ENCODE measurements at regions not wholly inside any gene's neighbourhood (a gene's known extent, or its start where the extent isn't known, plus 50 kb on each side); places are given as distances from the start of the nearest gene placed in this dataset.
A peak's percentile ranks its signal among the peaks of the same experiment; 100 is the strongest.
"Not testable (repeated sequence)": the region's sequence is repeated elsewhere in the genome, so short reads cannot be mapped to it uniquely, and the experiment has no call there.

- DNase-seq, result not testable (repeated sequence)
Observed at GRCh38 chr15:44848859-44849258, 107.6 kb upstream of the TERB2 start.

GRCh38 chr15:44849701-44850403 lies 106.6 kb upstream of the TERB2 start:
- not testable (repeated sequence) for DNase-seq

- peak in 19 of 56 donors; percentile 1 to 46 (median 6) for DNase-seq
Observed at GRCh38 chr15:44853304-44853950, 103.1 kb upstream of the TERB2 start.

DNA sequence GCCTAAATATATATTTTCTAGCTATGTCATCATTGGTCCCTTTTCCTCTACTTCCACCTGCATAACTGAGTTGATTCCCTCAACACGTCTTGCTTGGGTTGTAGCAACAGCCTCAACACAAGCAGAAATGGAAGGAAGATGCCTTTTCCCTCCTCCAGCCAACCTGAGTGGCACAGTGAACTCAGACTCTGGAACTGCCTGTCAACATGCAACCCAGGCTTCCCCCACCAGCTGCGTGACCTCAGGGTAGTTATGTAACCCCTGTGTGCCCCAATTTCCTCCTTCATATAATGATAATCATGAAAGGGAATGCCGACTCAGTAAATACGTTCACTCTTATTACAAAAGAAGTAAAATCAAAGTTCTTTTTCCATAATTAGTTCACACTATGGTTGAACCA lies 101.8 kb upstream of the TERB2 start:
- DNase-seq, result not testable (repeated sequence)

DNA sequence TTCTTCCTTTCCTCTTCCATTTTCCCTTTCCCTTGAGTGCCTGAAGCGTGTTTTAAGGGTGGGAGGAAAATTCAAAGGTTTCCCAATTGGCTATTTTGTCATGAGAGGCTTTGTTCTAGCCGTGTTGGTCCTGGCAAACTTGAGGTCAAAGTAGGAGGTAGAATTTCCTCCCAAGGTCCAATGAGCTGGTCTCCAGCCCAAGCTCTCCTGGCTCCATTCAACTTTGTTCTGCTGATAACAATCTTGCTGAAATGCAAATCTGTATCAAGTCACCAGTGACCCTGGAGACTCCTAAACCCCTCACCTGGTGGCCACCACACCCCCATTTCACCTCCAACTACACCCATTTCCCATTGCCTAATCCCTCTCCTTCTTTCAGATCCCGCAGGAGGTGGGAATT lies 100.2 kb upstream of the TERB2 start:
- not testable (repeated sequence) for DNase-seq

- not testable (repeated sequence) for DNase-seq
Observed at GRCh38 chr15:44857164-44857710, 99.2 kb upstream of the TERB2 start.

DNA sequence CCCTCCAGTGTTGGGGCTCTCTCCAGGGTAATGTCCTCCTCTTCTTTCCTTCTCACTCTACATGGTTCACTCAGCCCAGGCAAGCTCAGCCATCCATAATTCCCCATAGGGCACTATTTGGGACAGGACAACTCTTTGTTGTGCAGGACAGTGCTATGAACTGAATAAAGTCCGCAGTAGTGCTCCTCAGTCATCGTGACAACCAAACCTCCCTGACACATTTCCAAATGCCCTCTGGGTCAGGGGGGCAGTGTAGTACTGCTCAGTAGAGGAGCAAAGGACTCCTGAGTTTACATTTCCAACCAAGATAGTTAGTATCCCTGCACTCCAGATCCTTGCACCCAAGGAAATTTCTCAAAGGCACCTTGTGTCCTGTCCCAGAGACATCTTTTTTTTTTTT lies 97.4 kb upstream of the TERB2 start:
- DNase-seq, result not testable (repeated sequence)

- not testable (repeated sequence) for DNase-seq
Observed at GRCh38 chr15:44860168-44860567, 96.3 kb upstream of the TERB2 start.

DNA sequence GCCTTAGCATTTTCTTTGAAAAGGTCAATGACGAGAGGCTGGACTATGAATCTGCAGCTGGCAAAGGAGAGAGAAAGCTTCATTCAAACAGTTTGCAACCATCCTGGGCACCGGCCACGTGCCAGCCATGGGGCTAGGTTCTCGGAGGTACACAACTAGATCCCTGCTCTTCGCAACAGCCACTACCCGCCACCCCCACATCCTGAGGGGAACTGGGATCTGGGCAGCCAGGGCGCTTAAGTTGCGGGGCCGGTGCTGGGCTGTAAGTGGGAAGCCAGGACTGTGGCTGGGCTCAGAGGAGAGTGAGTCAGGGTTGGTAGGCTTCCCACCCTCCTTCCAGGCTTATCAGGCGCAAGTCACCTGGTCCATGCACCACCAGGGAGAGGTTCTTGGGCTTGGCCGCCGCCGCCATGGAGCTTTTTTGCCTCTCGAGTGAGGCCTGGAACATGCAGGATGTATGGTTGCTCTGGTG lies 95.0 kb upstream of the TERB2 start:
- DNase-seq, result no peak

- no peak for DNase-seq
Observed at GRCh38 chr15:44861917-44862316, 94.6 kb upstream of the TERB2 start.

GRCh38 chr15:44862866-44863265 lies 93.6 kb upstream of the TERB2 start:
- not testable (repeated sequence) for DNase-seq

DNA sequence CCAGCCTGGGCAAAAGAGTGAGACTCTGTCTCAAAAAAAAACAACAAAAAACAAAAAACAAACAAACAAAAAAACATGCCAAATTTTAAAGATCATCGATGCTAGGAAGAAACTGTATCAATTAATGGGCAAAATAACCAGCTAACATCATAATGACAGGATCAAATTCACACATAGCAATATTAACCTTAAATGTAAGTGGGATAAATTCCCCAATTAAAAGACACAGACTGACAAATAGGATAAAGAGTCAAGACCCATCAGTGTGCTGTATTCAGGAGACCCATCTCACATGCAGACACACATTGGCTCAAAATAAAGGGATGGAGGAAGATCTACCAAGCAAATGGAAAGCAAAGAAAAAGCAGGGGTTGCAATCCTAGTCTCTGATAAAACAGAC lies 88.4 kb upstream of the TERB2 start:
- not testable (repeated sequence) for DNase-seq

DNA sequence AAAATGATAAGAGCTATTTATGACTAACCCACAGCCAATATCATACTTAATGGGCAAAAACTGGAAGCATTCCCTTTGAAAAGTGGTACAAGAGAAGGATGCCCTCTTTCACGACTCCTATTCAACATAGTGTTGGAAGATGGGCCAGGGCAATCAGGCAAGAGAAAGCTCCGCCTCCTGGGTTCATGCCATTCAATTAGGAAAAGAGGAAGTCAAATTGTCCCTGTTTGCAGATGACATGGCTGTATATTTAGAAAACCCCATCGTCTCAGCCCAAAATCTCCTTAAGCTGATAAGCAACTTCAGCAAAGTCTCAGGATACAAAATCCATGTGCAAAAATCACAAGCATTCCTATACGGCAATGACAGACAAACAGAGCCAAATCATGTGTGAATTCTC lies 86.4 kb upstream of the TERB2 start:
- not testable (repeated sequence) for DNase-seq

- no peak for DNase-seq
Observed at GRCh38 chr15:44873103-44873502, 83.4 kb upstream of the TERB2 start.

- DNase-seq, result no peak
Observed at GRCh38 chr15:44879066-44879465, 77.4 kb upstream of the TERB2 start.

DNA sequence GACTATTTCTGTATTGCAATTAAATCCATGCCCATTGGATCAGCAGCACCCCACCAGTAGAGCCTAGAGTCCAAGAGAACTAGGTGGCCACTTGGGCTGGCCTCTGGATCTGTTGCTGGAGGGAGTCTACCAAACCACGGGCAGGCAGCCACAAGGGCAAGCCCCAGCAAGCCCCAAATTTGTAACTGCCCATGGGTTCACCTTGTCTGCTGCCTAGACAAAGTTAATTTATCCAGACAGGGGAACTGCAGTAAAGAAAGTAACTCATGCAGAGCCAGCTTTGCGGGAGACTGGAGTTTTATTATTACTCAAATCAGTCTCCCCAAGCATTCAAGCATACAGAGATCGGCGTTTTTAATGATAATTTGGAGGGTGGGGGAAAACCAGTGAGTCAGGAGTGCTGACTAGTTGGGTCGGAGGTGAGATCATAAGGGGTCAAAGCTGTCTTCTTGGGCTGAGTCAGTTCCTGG lies 74.0 kb upstream of the TERB2 start:
- DNase-seq, result no peak

- no peak for DNase-seq
Observed at GRCh38 chr15:44883199-44883877, 73.1 kb upstream of the TERB2 start.

DNA sequence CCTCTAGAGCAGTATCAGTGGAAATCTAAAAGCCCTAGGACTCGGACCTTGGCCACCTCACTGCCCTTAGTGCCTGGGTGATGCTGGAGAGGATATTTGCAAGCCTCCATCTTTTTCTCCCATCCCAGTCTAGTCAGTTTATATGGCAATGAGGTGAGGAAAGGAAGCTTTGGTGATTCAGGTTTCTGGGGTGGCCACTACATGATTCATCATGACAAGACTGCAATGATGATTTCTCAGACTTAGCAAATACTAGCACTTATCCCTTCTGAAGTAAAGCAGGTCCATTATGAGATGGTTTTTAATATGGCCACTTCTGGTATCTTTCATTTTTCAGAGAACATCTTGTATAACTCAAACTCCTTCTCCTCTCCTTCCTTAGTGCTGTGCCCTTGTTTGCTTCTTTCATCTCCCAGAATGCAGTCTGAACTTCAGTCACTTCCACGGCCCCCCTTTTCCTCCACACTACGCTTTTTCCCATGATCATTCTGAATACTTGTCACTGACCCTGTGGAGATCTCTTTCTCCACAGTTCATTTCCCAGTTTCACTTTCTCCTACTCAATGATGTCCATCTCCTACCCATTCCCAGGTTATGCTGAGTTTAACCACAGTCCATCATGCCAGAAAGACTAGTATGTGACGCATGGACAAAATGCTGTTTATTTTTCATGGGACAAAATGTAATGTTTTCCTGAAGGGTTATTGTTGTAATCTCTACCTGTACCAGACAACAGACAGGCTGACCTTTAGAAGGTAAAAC lies 57.4 kb upstream of the TERB2 start:
- not testable (repeated sequence) for DNase-seq

- not testable (repeated sequence) for DNase-seq
Observed at GRCh38 chr15:44899775-44900174, 56.7 kb upstream of the TERB2 start.

GRCh38 chr15:44900796-44901195 lies 55.7 kb upstream of the TERB2 start:
- not testable (repeated sequence) for DNase-seq

- DNase-seq, result not testable (repeated sequence)
Observed at GRCh38 chr15:44903281-44903680, 53.2 kb upstream of the TERB2 start.

Measured in amygdala (tissue), 56 donors.